Activated CD4-positive, alpha-beta T cell treated with anti-CD3 and anti-CD28 coated beads, Interleukin-2, amount 50 U/mL, for 48 hours (primary cell): ENCODE measurements at regions not wholly inside any gene's neighbourhood (a gene's known extent, or its start where the extent isn't known, plus 50 kb on each side); places are given as distances from the start of the nearest gene placed in this dataset.
"Not testable (repeated sequence)": the region's sequence is repeated elsewhere in the genome, so short reads cannot be mapped to it uniquely, and the experiment has no call there.

Experiments used
- DNase-seq, 2 experiments: peaks; one replicate each; pipeline ENCODE4 v3.0.0-alpha.2; 2020

- no peak for DNase-seq
These were observed 922.8 kb upstream of the GJE1 start for GRCh38 chr6:141209890-141210289.

GRCh38 chr6:141208101-141208500, 924.6 kb upstream of the GJE1 start:
- no peak for DNase-seq

GRCh38 chr6:141203902-141204575, 928.7 kb upstream of the GJE1 start:
- no peak for DNase-seq

GRCh38 chr6:141202626-141203025, 930.1 kb upstream of the GJE1 start:
- DNase-seq: no peak

GRCh38 chr6:141199074-141199473, 933.7 kb upstream of the GJE1 start:
- no peak for DNase-seq

- no peak for DNase-seq
These were observed 937.4 kb upstream of the GJE1 start for GRCh38 chr6:141195251-141195832.

- DNase-seq: no peak
These were observed 949.4 kb upstream of the GJE1 start for GRCh38 chr6:141183368-141183767.

GRCh38 chr6:141175458-141175857, 957.3 kb upstream of the GJE1 start:
- DNase-seq: not testable (repeated sequence)

GRCh38 chr6:141174932-141175331, 957.8 kb upstream of the GJE1 start:
- DNase-seq: no peak

GRCh38 chr6:141173529-141173928, 959.2 kb upstream of the GJE1 start:
- no peak for DNase-seq

- no peak for DNase-seq
These were observed 963.3 kb upstream of the GJE1 start for GRCh38 chr6:141169419-141169818.

GRCh38 chr6:141167945-141168344, 964.8 kb upstream of the GJE1 start:
- no peak for DNase-seq

- no peak for DNase-seq
These were observed 967.6 kb upstream of the GJE1 start for GRCh38 chr6:141165002-141165665.

- no peak for DNase-seq
These were observed 968.5 kb upstream of the GJE1 start for GRCh38 chr6:141164042-141164743.

GRCh38 chr6:141163107-141163506, 969.6 kb upstream of the GJE1 start:
- no peak for DNase-seq

GRCh38 chr6:141158740-141159139, 974.0 kb upstream of the GJE1 start:
- DNase-seq: no peak

- no peak for DNase-seq
These were observed 979.2 kb upstream of the GJE1 start for GRCh38 chr6:141153563-141153962.

- DNase-seq: no peak
These were observed 979.8 kb upstream of the GJE1 start for GRCh38 chr6:141152951-141153350.

GRCh38 chr6:141151710-141152417, 980.9 kb upstream of the GJE1 start:
- no peak for DNase-seq

- no peak for DNase-seq
These were observed 990.9 kb upstream of the GJE1 start for GRCh38 chr6:141141870-141142269.

- DNase-seq: no peak
These were observed 991.8 kb upstream of the GJE1 start for GRCh38 chr6:141140905-141141304.

GRCh38 chr6:141139461-141139860, 993.3 kb upstream of the GJE1 start:
- DNase-seq: no peak

GRCh38 chr6:141134723-141135122, 998.0 kb upstream of the GJE1 start:
- DNase-seq: no peak
